Body of pancreas (tissue), 4 donors: ENCODE measurements at regions not wholly inside any gene's neighbourhood (a gene's known extent, or its start where the extent isn't known, plus 50 kb on each side); places are given as distances from the start of the nearest gene placed in this dataset.

Experiments
- CTCF ChIP-seq, 7 experiments: fragments of 450-650 bp in 4 of 7; fragments of 200-600 bp in 3 of 7; sonication (generic) in 3 of 7; IDR thresholded peaks; one replicate each; pipeline ENCODE4 v1.5.1; 2016 to 2019; ENCODE audit warnings: antibody characterized with exemption in 7 of 7
- POLR2A ChIP-seq, 3 donors: fragments of 450-650 bp; IDR thresholded peaks; one replicate each; pipeline ENCODE4 v1.6.1; 2016; ENCODE audit warnings: antibody characterized with exemption in 3 of 3, mild to moderate bottlenecking in 2 of 3

GRCh38 chr9:16316456-16316855, 554.0 kb downstream of the BNC2 start:
- no peak for TF ChIP-seq POLR2A (IDR thresholded peaks at IDR 0.05)
- no peak for TF ChIP-seq CTCF (IDR thresholded peaks at IDR 0.05)
